ENCODE measurements at regions not wholly inside any gene's neighbourhood (a gene's known extent, or its start where the extent isn't known, plus 50 kb on each side); places are given as distances from the start of the nearest gene placed in this dataset.

- no peak for DNase-seq (ENCODE audit: low spot score)
- Mint-ChIP-seq H3K27me3 (ENCODE audit: insufficient read depth, low read depth, poor library complexity) (peaks cover 3% of the 10 kb centered on the region), H3K4me1 (no peaks in the 10 kb centered on the region; the same call in 2 of the 3 replicates), H3K9me3 (peaks cover 7% of the 10 kb centered on the region; the same call in 2 of the 3 replicates), H3K36me3 (ENCODE audit: low read depth) (peaks cover 9% of the 10 kb centered on the region; the same call in 2 of the 3 replicates), H3K27ac (no peak overlapping the region), H3K4me3 (no peak overlapping the region)
- no peak for ATAC-seq
- Histone ChIP-seq H3K9me2 (ENCODE audit: insufficient read depth) (no peaks in the 10 kb centered on the region), H4K20me1 (replicated peaks; ENCODE audit: insufficient read depth) (no peaks in the 10 kb centered on the region), H3K4me3 (no peak overlapping the region), H3K27me3 (ENCODE audit: insufficient read depth) (no peaks in the 10 kb centered on the region), H3F3A (replicated peaks; ENCODE audit: low read depth) (no peaks in the 10 kb centered on the region), H2AFZ (no peak overlapping the region), H3K36me3 (ENCODE audit: insufficient read depth) (no peaks in the 10 kb centered on the region), H3K4me1 (ENCODE audit: insufficient read depth) (0 out of 2 replicates have a peak, but pooled peaks cover 2% of the 10 kb centered on the region), H3K27ac (ENCODE audit: low read depth) (no peak overlapping the region), H3K79me2 (replicated peaks; ENCODE audit: insufficient read depth) (no peaks in the 10 kb centered on the region), H3K4me2 (no peak overlapping the region)
- no peak for TF ChIP-seq STAT1 (IDR thresholded peaks at IDR 0.05; ENCODE audit: unreplicated experiment)
- no peak for TF ChIP-seq ZNF462 (CRISPR knock-in tag; IDR thresholded peaks at IDR 0.05)
- no peak for TF ChIP-seq POLR2AphosphoS5 (IDR thresholded peaks at IDR 0.05; ENCODE audit: low read depth)
- TF ChIP-seq EZH2 (IDR thresholded peaks at IDR 0.05; ENCODE audit: low read depth, unreplicated experiment), result no peak
- TF ChIP-seq JUNB (IDR thresholded peaks at IDR 0.05; ENCODE audit: unreplicated experiment), result no peak
- TF ChIP-seq REST (IDR thresholded peaks at IDR 0.05; ENCODE audit: unreplicated experiment), result no peak
- no peak for TF ChIP-seq NANOG (IDR thresholded peaks at IDR 0.05; ENCODE audit: borderline replicate concordance)
- no peak for TF ChIP-seq ZNF114 (CRISPR knock-in tag; IDR thresholded peaks at IDR 0.05)
- TF ChIP-seq ZNF331 (CRISPR knock-in tag; IDR thresholded peaks at IDR 0.05; ENCODE audit: low read depth), result no peak
- TF ChIP-seq ETS1 (IDR thresholded peaks at IDR 0.05), result no peak
- TF ChIP-seq CREB1 (CRISPR knock-in tag; IDR thresholded peaks at IDR 0.05; ENCODE audit: low read depth), result no peak
- no peak for TF ChIP-seq CTCF (conservative IDR thresholded peaks at IDR 0.05; ENCODE audit: low read depth in 2 of 2)
- TF ChIP-seq EZH2phosphoT487 (IDR thresholded peaks at IDR 0.05; ENCODE audit: unreplicated experiment), result no peak
Observed at GRCh38 chr12:118512669-118513068, 136.3 kb downstream of the SUDS3 start.

Measured in GM23338 (cell line).